COLO668 (cell line): ENCODE measurements at regions not wholly inside any gene's neighbourhood (a gene's known extent, or its start where the extent isn't known, plus 50 kb on each side); places are given as distances from the start of the nearest gene placed in this dataset.
"Not testable (repeated sequence)": the region's sequence is repeated elsewhere in the genome, so short reads cannot be mapped to it uniquely, and the experiment has no call there.

ENCODE experiments used
- DNase-seq: peaks from one replicate; lab custom pipeline; 2025; ENCODE audit not compliant: unreplicated experiment; lab: John Stamatoyannopoulos, UW

DNA sequence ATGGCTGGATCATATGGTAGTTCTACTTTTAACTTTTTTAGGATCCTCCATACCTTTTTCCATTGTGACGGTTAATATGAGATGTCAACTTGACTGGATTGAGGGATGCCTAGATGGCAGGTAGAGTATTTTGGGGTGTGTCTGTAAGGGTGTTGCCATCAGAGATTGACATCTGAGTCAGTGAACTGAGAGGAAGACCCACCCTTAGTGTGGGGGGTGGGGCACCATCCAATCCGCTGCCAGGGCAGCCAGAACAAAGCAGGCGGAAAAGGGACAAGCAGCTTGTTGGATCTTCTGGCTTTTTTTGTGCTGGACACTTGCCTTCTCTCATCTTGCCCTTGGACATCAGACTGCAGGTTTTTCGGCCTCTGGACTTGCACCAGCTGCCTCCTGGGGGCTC, 168.5 kb upstream of the CXCL13 start:
- no peak for DNase-seq

- DNase-seq = no peak
Measured at GRCh38 chr4:77438549-77438948, 167.1 kb upstream of the CXCL13 start.

DNA sequence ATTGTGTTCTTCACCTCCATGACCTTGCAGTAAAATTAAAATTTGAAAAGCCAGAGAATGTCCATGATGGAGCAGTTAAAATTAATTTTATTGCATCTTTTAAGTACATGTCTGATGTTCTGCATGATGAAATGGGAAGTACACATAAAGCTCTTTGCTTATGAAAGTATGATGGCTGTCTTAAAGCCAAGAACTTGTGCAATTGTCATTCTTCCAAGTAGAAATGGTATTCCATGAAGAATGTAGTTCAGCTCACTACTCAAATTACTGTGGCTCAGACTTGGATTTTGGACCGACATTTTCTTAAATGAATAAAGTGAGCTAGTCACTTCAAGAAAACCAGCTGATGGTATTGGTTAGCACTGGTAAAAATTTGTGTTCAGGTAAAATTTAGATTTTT, 161.7 kb upstream of the CXCL13 start:
- no peak for DNase-seq

DNA sequence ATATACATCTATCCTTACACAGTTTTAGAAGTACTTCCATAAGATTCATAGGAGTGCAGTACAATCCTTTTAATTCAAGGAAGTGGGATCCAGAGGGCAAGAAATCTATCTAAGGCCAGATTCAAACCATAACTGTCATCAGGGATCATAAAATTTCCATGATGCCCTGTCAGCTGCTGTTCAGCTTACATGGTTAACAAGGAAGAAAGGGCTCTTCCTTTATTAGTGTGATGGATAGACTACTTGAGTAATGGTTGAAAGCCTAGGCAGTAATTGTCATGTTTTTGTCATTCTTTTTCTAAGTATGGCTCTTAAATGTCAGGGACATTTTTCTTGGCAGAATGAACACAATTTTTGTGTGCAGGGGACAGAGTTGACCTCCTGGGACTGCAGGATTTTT, 159.8 kb upstream of the CXCL13 start:
- DNase-seq = no peak

- no peak for DNase-seq
Measured at GRCh38 chr4:77446601-77447000, 159.0 kb upstream of the CXCL13 start.

GRCh38 chr4:77449171-77449570, 156.4 kb upstream of the CXCL13 start:
- no peak for DNase-seq

- no peak for DNase-seq
Measured at GRCh38 chr4:77450006-77450405, 155.6 kb upstream of the CXCL13 start.

GRCh38 chr4:77451530-77451929, 154.1 kb upstream of the CXCL13 start:
- DNase-seq = peak; percentile 10

- not testable (repeated sequence) for DNase-seq
Measured at GRCh38 chr4:77452117-77452516, 153.5 kb upstream of the CXCL13 start.

GRCh38 chr4:77453911-77454310, 151.7 kb upstream of the CXCL13 start:
- no peak for DNase-seq

DNA sequence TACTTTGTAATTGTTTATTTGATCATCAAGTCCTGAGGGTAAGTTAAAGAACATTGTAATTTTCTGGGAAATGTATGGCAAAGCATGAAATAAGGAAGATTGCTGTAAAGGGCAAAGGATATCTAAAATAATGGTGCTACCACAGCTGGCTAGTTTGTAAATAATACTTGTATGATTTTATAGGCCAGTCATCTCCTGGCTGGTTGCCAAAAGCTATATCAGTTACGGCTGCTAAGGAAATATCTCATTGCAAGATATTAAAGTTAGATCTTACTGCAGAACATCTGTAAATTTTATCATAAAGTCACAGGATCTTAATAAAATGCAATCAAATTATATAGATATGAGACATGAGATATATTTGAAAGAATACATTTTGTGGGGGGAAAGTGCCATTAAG, 150.8 kb upstream of the CXCL13 start:
- DNase-seq = peak; percentile 20

GRCh38 chr4:77464100-77464499, 141.5 kb upstream of the CXCL13 start:
- peak; percentile 14 for DNase-seq

DNA sequence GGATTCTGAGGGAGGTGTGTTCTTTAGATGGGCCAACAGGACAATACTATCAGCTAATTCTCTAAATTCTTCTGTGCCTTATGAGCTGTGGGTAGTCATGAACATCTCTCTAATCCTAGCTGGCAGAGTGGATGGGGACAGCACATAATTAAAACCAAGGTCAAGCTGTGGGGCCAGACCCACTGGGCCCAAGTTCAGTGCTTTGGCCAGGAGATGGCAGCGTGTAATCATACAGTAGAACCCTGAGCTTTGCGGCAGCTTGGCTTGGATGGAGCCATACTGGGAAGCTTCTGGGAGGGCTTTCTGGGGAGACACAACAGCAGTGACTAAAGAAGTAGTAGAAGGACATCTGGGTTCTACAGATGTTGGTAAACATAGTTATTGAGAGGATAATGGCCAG, 140.3 kb upstream of the CXCL13 start:
- DNase-seq = peak; percentile 42

DNA sequence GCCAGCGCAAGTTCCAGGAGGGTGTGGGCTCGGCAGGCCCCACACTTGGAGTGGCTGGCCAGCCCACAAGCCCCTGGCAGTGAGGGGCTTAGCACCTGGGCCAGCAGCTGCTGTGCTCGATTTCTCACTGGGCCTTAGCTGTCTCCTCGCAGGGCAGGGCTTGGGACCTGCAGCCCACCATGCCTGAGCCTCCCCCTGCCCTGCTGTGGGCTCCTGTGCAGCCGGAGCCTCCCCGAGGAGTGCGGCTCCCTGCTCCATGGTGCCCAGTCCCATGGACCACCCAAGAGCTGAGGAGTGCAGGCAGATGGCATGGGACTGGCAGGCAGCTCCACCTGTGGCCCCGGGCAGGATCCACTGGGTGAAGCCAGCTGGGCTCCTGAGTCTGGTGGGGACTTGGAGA, 139.2 kb upstream of the CXCL13 start:
- DNase-seq = no peak

DNA sequence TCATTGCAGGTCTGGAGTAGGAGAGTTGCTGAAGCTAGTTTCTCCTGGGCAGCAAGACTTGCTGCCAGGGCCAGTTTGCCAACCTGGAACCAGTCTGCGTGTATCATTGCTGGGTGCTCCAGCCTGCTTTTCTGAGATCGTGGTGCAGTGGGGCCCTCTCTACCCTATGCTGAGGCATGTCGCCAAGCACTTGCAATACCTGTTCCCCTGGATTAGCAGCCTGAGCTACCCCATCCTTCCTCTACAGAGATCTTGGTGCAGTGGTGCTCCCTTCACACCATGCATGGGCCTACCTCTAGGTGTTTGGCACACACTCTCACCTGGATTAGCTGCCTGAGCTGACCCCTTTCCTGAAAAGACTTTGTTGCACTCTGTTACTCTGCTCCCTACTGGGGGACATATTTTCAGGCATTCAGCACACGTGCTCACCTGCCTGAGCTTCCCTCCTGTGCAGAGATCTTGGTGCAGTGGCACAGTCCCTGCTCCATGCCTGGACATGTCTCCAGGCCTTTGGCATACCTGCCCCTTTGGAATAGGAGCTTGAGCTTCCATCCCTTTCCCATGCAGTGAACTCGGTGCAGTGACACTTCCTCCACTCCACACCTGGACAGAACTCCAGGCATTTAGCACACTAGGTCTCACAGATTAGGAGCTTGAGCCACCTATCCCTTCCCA, 133.7 kb upstream of the CXCL13 start:
- no peak for DNase-seq

DNA sequence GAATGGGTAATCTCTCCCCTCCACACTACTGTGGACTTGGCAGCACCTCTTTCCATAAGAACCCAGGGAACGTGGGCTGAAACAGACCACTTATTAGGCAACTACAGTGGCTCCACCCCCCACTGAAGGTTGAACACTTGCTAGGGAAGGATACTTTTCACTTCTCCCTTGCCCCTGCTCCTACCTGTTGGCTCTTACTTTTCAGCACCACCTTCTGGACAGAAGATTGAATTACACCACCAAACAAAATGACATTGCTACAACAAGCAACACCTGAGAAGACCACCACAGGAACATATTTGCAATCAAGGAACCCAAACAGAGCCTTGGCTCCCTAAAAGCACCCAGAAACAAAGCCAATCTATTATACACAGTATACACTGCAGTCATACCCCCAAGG, 132.1 kb upstream of the CXCL13 start:
- DNase-seq = no peak

GRCh38 chr4:77481856-77482255, 123.8 kb upstream of the CXCL13 start:
- DNase-seq = no peak

DNA sequence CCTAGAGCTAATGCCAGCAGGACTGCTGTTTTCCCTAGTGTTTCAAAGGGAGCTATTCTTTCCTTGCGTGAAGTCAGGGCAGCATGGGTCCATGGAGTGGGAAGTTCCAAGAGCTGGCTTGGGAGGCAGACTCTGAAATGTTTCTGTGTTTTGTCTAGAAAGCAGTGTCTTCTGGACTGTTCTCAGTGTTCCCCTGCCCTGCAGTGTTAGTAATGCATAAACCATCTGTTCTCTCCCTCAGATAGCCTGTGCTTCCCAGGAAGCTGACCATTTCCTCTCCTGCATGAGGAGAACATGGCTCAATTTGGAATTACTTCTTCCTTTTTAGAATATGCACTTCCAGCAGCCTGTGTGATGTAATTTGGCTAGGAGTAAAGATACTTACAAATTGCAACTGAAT, 116.7 kb upstream of the CXCL13 start:
- no peak for DNase-seq

DNA sequence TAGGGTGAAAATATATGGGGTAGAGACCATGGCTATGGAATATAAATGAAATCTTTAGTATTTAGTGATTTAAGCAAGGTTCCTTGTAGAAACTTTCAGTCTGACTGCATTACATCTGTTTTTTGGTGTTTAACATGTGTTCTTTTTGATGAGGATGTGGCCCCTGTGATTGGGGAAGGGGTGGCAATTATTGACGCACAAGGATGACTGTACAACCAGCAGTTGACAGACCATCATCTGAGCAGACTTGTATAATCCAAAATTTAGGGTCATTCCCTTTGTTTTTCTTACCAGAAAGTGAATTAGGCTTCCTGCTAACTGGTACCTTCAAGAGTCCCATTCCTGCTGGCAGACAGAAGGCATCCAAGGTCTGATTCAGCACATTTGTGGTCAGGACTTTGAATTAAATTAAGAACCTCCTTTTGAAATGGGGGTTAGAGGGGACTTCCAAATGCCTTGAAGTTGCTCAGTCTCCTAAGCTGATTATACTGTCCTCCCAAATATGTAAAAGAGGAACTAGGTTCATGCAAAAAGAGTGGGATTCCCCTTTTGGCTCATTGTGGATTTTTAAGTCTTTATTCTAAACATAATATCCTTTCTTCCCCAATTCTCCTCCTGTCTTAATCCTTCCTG, 112.4 kb upstream of the CXCL13 start:
- DNase-seq = no peak

- DNase-seq = no peak
Measured at GRCh38 chr4:77493829-77494551, 111.6 kb upstream of the CXCL13 start.

- no peak for DNase-seq
Measured at GRCh38 chr4:77496457-77496856, 109.2 kb upstream of the CXCL13 start.

GRCh38 chr4:77500801-77501200, 104.8 kb upstream of the CXCL13 start:
- no peak for DNase-seq
